ENCODE measurements at regions not wholly inside any gene's neighbourhood (a gene's known extent, or its start where the extent isn't known, plus 50 kb on each side); places are given as distances from the start of the nearest gene placed in this dataset.
"Not testable (repeated sequence)": the region's sequence is repeated elsewhere in the genome, so short reads cannot be mapped to it uniquely, and the experiment has no call there.

- Histone ChIP-seq H3K27me3 (ENCODE audit: insufficient read depth, low read length) (no peaks in the 10 kb centered on the region), H3K4me3 (ENCODE audit: insufficient read depth, low read length) (no peak overlapping the region), H3K4me1 (ENCODE audit: insufficient read depth, low read length) (no peaks in the 10 kb centered on the region), H3K9me3 (ENCODE audit: low read depth, low read length) (no peaks in the 10 kb centered on the region), H4K20me1 (ENCODE audit: insufficient read depth, low read length) (no peaks in the 10 kb centered on the region), H3K36me3 (ENCODE audit: insufficient read depth, low read length) (no peaks in the 10 kb centered on the region), H3K27ac (ENCODE audit: low read depth, low read length) (no peak overlapping the region), H3K4me2 (ENCODE audit: insufficient read depth, low read length) (no peak overlapping the region), H3K79me2 (ENCODE audit: insufficient read depth, low read length) (no peaks in the 10 kb centered on the region), H2AFZ (ENCODE audit: low read length) (no peak overlapping the region)
- no peak for TF ChIP-seq CTCF (IDR thresholded peaks at IDR 0.05; ENCODE audit: extremely low read depth, low read depth, low read length)
- no peak for DNase-seq (ENCODE audit: insufficient read length, low spot score, missing footprints)
These were observed 366.8 kb upstream of the ATXN7L3B start for GRCh38 chr12:74170645-74171477.

- Histone ChIP-seq H3K4me2 (ENCODE audit: insufficient read depth, low read length) (no peak overlapping the region), H3K9me3 (ENCODE audit: low read depth, low read length) (no peaks in the 10 kb centered on the region), H3K4me1 (ENCODE audit: insufficient read depth, low read length) (no peaks in the 10 kb centered on the region), H3K27me3 (ENCODE audit: insufficient read depth, low read length) (no peaks in the 10 kb centered on the region), H4K20me1 (ENCODE audit: insufficient read depth, low read length) (no peaks in the 10 kb centered on the region), H3K4me3 (ENCODE audit: insufficient read depth, low read length) (no peak overlapping the region), H2AFZ (ENCODE audit: low read length) (no peak overlapping the region), H3K27ac (ENCODE audit: low read depth, low read length) (no peak overlapping the region), H3K79me2 (ENCODE audit: insufficient read depth, low read length) (no peaks in the 10 kb centered on the region), H3K36me3 (ENCODE audit: insufficient read depth, low read length) (no peaks in the 10 kb centered on the region)
- TF ChIP-seq CTCF (IDR thresholded peaks at IDR 0.05; ENCODE audit: extremely low read depth, low read depth, low read length) = no peak
- DNase-seq (ENCODE audit: insufficient read length, low spot score, missing footprints) = no peak
These were observed 366.1 kb upstream of the ATXN7L3B start for GRCh38 chr12:74171478-74171909.

- not testable (repeated sequence) for H3K9me3 ChIP-seq (ENCODE audit: low read depth, low read length); H3K4me1 ChIP-seq (ENCODE audit: insufficient read depth, low read length); H3K36me3 ChIP-seq (ENCODE audit: insufficient read depth, low read length); DNase-seq (ENCODE audit: insufficient read length, low spot score, missing footprints); H3K79me2 ChIP-seq (ENCODE audit: insufficient read depth, low read length); H2AFZ ChIP-seq (ENCODE audit: low read length); H3K4me3 ChIP-seq (ENCODE audit: insufficient read depth, low read length); H3K4me2 ChIP-seq (ENCODE audit: insufficient read depth, low read length); H3K27me3 ChIP-seq (ENCODE audit: insufficient read depth, low read length); H4K20me1 ChIP-seq (ENCODE audit: insufficient read depth, low read length); H3K27ac ChIP-seq (ENCODE audit: low read depth, low read length)
These were observed 362.7 kb upstream of the ATXN7L3B start for GRCh38 chr12:74174961-74175360.

- DNase-seq (ENCODE audit: insufficient read length, low spot score, missing footprints) = no peak
- Histone ChIP-seq H3K27ac (ENCODE audit: low read depth, low read length) (no peak overlapping the region), H3K4me3 (ENCODE audit: insufficient read depth, low read length) (no peak overlapping the region), H2AFZ (ENCODE audit: low read length) (no peak overlapping the region), H3K9me3 (ENCODE audit: low read depth, low read length) (no peaks in the 10 kb centered on the region), H4K20me1 (ENCODE audit: insufficient read depth, low read length) (no peaks in the 10 kb centered on the region), H3K27me3 (ENCODE audit: insufficient read depth, low read length) (no peaks in the 10 kb centered on the region), H3K36me3 (ENCODE audit: insufficient read depth, low read length) (no peaks in the 10 kb centered on the region), H3K4me2 (ENCODE audit: insufficient read depth, low read length) (no peak overlapping the region), H3K79me2 (ENCODE audit: insufficient read depth, low read length) (no peaks in the 10 kb centered on the region), H3K4me1 (ENCODE audit: insufficient read depth, low read length) (no peaks in the 10 kb centered on the region)
- no peak for TF ChIP-seq CTCF (IDR thresholded peaks at IDR 0.05; ENCODE audit: extremely low read depth, low read depth, low read length)
These were observed 352.3 kb upstream of the ATXN7L3B start for GRCh38 chr12:74185360-74185759.

All from osteoblast (primary cell).